ENCODE measurements at regions not wholly inside any gene's neighbourhood (a gene's known extent, or its start where the extent isn't known, plus 50 kb on each side); places are given as distances from the start of the nearest gene placed in this dataset.
A peak's percentile ranks its signal among the peaks of the same experiment; 100 is the strongest.

DNA sequence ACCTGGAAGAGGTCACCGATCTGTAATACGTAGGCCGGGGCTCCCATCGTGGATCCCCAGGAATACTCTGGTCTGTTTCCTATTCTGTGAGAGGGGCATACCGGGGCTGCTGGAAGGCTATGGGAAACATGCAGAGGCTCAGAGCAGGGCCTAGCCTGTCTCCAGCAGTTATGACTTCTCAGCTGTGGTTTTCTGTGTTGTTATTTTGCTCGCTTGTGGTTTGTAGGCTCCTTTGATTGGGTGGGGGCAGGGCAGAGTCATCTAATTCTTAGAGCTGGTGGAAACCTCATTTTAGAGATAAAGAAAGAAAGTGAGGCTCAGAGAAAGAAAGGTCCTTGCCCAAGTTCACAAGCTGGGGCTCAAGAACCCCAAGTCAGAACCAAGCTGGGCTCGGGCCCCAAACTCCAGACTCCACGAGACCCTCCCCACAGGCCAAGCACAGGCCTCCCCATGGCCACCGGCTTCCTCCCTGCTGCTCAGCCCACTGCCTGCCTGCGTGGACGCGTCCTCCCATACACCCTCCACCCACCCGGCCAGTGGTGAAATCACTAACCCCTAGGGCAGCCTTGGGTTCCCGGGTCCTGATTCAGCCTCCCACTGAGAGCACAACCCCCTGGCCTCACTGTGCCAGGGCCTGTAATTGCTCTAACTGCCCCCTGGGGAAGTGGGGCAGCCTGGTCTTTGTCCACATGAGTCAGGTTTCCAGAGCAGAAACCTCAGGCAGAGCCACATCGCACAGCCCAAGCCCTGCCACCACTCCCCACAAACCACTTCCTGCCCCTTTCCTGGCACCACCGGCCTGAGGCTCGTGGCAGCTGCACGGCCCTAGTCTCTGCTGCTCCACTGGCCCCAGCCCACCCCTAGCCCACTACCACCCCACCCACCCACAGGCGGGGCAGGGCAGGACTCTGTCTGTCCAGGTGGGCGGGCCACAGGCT lies 270.8 kb downstream of the UACA start (continued):
- TF ChIP-seq SMC3 (IDR thresholded peaks at IDR 0.05; ENCODE audit: borderline replicate concordance, low read length) (no peak), SP1 (IDR thresholded peaks at IDR 0.05; ENCODE audit: low read depth, low read length) (peak; percentile 38), ASH2L (IDR thresholded peaks at IDR 0.05; ENCODE audit: borderline replicate concordance, low read depth) (no peak), RUNX3 (IDR thresholded peaks at IDR 0.05; ENCODE audit: low read length) (peak; percentile 99), NFXL1 (IDR thresholded peaks at IDR 0.05; ENCODE audit: borderline replicate concordance) (no peak), RB1 (IDR thresholded peaks at IDR 0.05; ENCODE audit: borderline replicate concordance) (no peak), ZNF622 (IDR thresholded peaks at IDR 0.05) (no peak), TCF3 (IDR thresholded peaks at IDR 0.05; ENCODE audit: borderline replicate concordance, insufficient read depth, low read depth, low read length) (peak; percentile 88), IKZF2 (IDR thresholded peaks at IDR 0.05) (peak; percentile 75 to 91), MYB (IDR thresholded peaks at IDR 0.05; ENCODE audit: borderline replicate concordance, low read depth, low read length) (no peak), SPI1 (IDR thresholded peaks at IDR 0.05; ENCODE audit: borderline replicate concordance, insufficient read depth, low read depth, low read length) (peak; percentile 59; the same call in 1 of the 2 replicates), BHLHE40 (IDR thresholded peaks at IDR 0.05; ENCODE audit: borderline replicate concordance in 1 of 2, low read depth in 2 of 2, low read length in 1 of 2) (peak; percentile 67 to 88), GATAD2B (conservative IDR thresholded peaks at IDR 0.05; ENCODE audit: low read depth) (peak; percentile 91), ESRRA (IDR thresholded peaks at IDR 0.05; ENCODE audit: low read length) (peak; percentile 42; the same call in 1 of the 2 replicates), POLR2A (IDR thresholded peaks at IDR 0.05; ENCODE audit: low read depth, low read length) (0 out of 2 replicates have a peak, but pooled peaks have one; percentile 11), TBL1XR1 (IDR thresholded peaks at IDR 0.05; ENCODE audit: low read depth, low read length) (peak; percentile 72; the same call in 1 of the 2 replicates), YY1 (IDR thresholded peaks at IDR 0.05; ENCODE audit: low read depth, low read length) (peak; percentile 42; the same call in 1 of the 2 replicates), NRF1 (conservative IDR thresholded peaks at IDR 0.05; ENCODE audit: low read depth, low read length) (no peak)
- TF ChIP-seq, protein P1, sequence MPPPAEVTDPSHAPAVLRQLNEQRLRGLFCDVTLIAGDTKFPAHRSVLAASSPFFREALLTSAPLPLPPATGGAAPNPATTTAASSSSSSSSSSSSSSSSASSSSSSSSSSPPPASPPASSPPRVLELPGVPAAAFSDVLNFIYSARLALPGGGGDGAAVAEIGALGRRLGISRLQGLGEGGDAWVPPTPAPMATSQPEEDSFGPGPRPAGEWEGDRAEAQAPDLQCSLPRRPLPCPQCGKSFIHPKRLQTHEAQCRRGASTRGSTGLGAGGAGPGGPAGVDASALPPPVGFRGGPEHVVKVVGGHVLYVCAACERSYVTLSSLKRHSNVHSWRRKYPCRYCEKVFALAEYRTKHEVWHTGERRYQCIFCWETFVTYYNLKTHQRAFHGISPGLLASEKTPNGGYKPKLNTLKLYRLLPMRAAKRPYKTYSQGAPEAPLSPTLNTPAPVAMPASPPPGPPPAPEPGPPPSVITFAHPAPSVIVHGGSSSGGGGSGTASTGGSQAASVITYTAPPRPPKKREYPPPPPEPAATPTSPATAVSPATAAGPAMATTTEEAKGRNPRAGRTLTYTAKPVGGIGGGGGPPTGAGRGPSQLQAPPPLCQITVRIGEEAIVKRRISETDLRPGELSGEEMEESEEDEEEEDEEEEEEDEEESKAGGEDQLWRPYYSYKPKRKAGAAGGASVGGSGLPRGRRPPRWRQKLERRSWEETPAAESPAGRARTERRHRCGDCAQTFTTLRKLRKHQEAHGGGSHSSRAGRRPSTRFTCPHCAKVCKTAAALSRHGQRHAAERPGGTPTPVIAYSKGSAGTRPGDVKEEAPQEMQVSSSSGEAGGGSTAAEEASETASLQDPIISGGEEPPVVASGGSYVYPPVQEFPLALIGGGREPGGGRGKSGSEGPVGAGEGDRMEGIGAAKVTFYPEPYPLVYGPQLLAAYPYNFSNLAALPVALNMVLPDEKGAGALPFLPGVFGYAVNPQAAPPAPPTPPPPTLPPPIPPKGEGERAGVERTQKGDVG (CRISPR knock-in tag; IDR thresholded peaks at IDR 0.05) = no peak
- TF ChIP-seq, protein P2, sequence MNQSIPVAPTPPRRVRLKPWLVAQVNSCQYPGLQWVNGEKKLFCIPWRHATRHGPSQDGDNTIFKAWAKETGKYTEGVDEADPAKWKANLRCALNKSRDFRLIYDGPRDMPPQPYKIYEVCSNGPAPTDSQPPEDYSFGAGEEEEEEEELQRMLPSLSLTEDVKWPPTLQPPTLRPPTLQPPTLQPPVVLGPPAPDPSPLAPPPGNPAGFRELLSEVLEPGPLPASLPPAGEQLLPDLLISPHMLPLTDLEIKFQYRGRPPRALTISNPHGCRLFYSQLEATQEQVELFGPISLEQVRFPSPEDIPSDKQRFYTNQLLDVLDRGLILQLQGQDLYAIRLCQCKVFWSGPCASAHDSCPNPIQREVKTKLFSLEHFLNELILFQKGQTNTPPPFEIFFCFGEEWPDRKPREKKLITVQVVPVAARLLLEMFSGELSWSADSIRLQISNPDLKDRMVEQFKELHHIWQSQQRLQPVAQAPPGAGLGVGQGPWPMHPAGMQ (IDR thresholded peaks at IDR 0.05; ENCODE audit: borderline replicate concordance) = no peak
- TF ChIP-seq, protein P3, sequence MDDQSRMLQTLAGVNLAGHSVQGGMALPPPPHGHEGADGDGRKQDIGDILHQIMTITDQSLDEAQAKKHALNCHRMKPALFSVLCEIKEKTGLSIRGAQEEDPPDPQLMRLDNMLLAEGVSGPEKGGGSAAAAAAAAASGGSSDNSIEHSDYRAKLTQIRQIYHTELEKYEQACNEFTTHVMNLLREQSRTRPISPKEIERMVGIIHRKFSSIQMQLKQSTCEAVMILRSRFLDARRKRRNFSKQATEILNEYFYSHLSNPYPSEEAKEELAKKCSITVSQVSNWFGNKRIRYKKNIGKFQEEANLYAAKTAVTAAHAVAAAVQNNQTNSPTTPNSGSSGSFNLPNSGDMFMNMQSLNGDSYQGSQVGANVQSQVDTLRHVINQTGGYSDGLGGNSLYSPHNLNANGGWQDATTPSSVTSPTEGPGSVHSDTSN (IDR thresholded peaks at IDR 0.05; ENCODE audit: insufficient replicate concordance, low read depth, low read length) = no peak
- TF ChIP-seq, protein P4, sequence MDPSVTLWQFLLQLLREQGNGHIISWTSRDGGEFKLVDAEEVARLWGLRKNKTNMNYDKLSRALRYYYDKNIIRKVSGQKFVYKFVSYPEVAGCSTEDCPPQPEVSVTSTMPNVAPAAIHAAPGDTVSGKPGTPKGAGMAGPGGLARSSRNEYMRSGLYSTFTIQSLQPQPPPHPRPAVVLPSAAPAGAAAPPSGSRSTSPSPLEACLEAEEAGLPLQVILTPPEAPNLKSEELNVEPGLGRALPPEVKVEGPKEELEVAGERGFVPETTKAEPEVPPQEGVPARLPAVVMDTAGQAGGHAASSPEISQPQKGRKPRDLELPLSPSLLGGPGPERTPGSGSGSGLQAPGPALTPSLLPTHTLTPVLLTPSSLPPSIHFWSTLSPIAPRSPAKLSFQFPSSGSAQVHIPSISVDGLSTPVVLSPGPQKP (IDR thresholded peaks at IDR 0.05; ENCODE audit: low read depth, low read length) = 0 out of 2 replicates have a peak, but pooled peaks have one; percentile 24
